ENCODE measurements at regions not wholly inside any gene's neighbourhood (a gene's known extent, or its start where the extent isn't known, plus 50 kb on each side); places are given as distances from the start of the nearest gene placed in this dataset.
"Not testable (repeated sequence)": the region's sequence is repeated elsewhere in the genome, so short reads cannot be mapped to it uniquely, and the experiment has no call there.

DNA sequence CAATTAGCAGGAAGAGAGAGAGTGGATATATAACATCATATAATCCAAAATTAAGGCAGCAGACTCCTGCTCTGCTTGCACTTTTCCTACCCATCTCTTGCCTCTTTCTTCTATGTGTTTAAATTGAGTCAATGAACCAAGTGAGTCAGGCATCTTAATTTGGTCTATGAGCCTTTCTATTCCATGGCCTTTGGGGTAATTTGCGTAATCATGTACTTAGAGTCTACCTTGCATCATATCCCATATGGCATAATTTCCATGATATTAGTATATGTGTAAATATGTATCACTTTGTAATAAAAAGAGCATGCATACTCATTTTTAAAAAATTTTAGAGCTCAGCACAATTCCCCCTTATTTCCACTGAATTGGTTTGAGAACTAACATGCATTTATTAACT lies 555.2 kb downstream of the STK39 start:
- no peak overlapping the region for H3K27ac Mint-ChIP-seq
- DNase-seq (ENCODE audit: low spot score in 2 of 2) = no peak

DNA sequence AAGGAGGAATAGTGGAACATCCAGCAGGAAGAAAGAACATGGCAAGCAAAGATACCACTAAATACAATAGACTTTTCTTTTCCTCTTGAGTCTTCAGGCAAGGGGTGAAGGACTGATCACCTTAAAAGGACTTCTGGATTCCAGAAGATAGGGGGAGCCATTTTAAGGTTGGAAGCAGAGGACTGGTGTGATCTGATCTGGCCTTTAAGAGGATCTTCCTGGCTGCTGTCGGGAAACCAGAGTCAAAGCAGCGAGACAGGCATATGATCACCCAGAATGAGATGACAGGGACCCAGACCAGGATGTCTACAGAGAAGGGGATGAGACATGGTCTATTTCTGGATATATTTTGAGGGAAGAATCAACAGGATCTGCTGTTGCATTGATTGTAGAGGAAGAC lies 558.0 kb downstream of the STK39 start:
- DNase-seq (ENCODE audit: low spot score in 2 of 2) = no peak
- ATAC-seq = no peak
- no peaks in the 10 kb centered on the region for H3K9me3 Mint-ChIP-seq
- H3K36me3 Mint-ChIP-seq = no peaks in the 10 kb centered on the region
- no peak overlapping the region for H3K27ac Mint-ChIP-seq

More for the DNA sequence above, 555.2 kb downstream of the STK39 start:
- no peaks in the 10 kb centered on the region for H3K36me3 Mint-ChIP-seq
- H3K9me3 Mint-ChIP-seq = no peaks in the 10 kb centered on the region
- no peak for ATAC-seq

DNA sequence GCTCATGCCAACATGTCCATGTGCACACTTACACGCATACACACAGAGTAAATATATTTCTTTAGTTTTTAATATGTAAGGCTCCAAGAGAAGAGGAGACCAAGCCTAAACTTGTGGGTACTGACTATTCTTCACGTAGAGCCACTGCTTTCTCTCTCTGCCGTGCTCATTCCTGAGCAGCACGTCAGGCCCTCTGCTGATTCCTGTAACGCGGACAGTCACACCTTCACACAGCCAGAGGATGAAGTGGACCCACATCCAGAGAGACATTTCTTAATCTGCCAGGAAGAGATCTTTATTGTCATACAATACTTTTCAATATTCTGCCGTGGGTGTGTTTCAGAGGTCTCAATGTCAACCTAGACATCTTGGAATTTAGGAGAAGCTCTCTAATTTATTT lies 560.7 kb downstream of the STK39 start:
- no peaks in the 10 kb centered on the region for H3K36me3 Mint-ChIP-seq
- no peak for ATAC-seq
- DNase-seq (ENCODE audit: low spot score in 2 of 2) = no peak
- no peaks in the 10 kb centered on the region for H3K9me3 Mint-ChIP-seq
- no peak overlapping the region for H3K27ac Mint-ChIP-seq

DNA sequence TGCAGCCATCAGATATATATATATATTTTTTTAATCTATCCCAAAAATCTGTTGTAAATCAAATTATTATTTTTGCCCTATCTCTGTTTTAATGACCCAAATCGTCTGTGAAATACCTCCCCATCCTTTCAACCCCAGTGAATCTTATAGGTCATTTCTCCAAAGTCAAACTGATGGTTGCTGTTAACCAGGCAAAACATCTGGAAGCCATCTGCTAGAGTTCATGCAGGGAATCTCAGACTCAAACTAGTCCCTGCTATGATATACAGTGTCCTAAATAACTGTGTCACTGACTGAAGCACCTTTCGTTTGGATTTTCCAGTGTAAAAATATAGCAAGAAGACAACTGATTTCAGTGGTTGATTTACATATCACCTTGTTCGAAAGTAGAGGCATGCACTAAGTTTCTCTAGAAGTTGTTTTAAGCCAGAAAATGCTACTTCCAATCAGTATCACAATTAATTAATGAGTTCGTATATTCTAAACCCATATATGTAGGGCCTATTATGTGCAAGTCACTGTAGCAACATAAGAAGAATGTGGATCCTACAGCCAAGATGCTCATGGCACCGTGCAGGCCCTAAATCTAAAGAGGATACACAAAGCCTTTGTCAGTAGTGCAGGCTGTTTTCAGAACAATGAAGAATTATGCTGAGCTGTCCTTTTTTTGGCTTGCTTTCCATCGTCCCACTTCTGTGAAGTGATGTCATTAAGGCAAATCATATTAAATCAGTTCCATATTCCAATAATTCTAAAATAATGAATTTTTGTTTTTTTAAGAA lies 566.0 kb downstream of the STK39 start:
- no peaks in the 10 kb centered on the region for H3K36me3 Mint-ChIP-seq

DNA sequence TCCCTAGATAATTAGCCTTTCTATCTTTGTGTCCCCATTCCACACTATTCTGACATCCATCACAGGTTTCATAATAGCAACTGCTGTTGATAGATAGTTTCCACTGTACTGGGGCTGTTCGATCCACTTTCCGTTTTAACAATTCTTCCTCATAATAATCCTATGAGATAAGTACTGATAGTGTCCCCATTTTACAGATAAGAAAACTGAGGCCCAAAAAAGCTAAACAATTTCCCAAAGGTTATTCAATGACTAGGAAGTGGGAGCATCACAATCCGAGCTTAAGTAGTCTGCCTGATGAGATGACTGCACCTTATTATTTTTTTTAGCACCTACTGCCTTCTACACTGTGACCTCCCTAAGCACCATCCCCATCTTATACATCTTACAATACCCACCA lies 569.2 kb downstream of the STK39 start:
- Mint-ChIP-seq H3K36me3 (no peaks in the 10 kb centered on the region), H3K27ac (no peak overlapping the region), H3K9me3 (no peaks in the 10 kb centered on the region)
- ATAC-seq (no peak), DNase-seq (ENCODE audit: low spot score in 2 of 2) (no peak)

More for the DNA sequence above, 566.0 kb downstream of the STK39 start:
- DNase-seq (ENCODE audit: low spot score in 2 of 2) (no peak), ATAC-seq (no peak)
- no peak overlapping the region for H3K27ac Mint-ChIP-seq
- no peaks in the 10 kb centered on the region for H3K9me3 Mint-ChIP-seq

DNA sequence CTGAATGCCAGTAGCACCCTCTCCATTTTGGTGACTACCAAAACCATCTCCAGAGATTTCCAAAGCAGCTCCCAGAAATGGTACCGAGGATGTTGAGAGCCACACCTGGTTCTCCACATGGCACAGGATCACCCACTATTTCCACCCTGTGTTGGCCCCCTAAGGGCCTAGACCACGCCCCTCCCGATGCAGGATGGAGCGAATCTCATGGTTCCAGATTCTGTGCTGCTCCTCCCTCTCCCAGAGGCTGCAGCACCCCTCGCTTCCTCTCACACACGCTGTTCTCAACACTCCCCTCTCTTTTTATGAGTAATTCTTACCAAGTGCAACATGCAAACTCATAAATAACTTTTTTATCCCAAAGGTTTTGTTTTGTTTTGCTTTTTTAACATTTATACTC lies 571.5 kb downstream of the STK39 start:
- DNase-seq (ENCODE audit: low spot score in 2 of 2) (no peak), ATAC-seq (no peak)
- H3K9me3 Mint-ChIP-seq = peaks cover 5 to 6% of the 10 kb centered on the region in 2 donors
- no peak overlapping the region for H3K27ac Mint-ChIP-seq
- H3K36me3 Mint-ChIP-seq = peaks cover 0 to under 1% of the 10 kb centered on the region in 2 donors

DNA sequence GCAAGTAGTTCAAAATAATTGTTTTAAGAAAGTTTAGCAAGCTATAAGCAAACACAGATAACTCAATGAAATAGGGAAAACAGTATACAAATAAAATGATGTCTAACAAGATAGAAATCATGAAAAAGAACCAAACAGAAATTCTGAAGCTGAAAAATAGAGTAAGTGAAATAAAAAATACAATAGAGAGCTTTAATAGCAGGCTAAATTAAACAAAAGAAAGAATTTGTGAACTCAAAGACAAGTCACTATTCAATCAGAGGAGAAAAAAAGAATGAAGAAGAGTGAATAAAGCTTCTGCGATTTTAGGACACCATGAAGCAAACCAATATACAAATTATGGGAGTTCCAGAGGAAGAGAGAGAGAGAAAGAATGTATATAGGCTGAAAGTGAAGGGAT lies 576.8 kb downstream of the STK39 start:
- DNase-seq (ENCODE audit: low spot score in 2 of 2) (no peak), ATAC-seq (no peak)
- peaks cover 6 to 10% of the 10 kb centered on the region in 2 donors for H3K36me3 Mint-ChIP-seq
- peaks cover 18 to 25% of the 10 kb centered on the region in 2 donors for H3K9me3 Mint-ChIP-seq
- H3K27ac Mint-ChIP-seq = no peak overlapping the region

DNA sequence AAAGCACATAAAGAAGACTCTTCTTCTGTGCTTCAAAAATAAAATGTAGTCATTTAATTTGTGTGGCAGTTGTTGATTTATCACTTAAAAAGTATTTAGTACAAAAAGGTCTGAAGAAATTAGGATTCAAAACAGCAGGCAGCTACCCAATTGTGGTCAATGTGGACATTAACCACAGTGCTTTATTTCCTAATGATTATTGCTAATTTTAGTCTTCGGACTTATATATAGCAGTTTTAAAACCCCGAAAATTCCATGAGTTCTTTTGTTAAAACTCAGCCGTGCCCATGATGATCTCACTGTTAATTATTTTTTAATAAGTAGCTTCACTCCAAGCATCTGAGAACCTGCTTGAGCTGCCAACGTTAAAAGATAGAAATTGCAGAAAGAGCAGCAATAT lies 594.3 kb downstream of the STK39 start:
- no peak overlapping the region for H3K27ac Mint-ChIP-seq
- peaks cover 5 to 7% of the 10 kb centered on the region in 2 donors for H3K9me3 Mint-ChIP-seq
- ATAC-seq (no peak), DNase-seq (ENCODE audit: low spot score in 2 of 2) (no peak)
- no peaks in the 10 kb centered on the region for H3K36me3 Mint-ChIP-seq

DNA sequence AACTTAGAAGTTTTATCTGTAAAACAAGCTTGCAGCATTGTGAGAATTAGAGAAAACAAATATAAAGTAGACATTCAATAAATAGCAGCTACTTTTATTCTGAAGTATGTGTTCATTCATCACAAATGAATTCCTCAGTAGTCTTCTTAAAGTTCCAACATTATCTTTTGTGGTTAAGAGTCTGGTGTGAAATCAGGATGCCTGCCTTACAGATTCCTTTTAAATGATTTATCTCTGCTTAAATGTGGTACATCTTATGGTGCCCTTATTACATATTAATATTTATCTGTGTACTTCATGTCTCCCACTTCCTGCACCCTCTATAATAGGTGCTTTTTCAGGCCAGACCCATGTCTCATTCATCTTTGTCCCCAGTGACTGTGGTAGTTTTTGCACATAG lies 595.0 kb downstream of the STK39 start:
- Mint-ChIP-seq H3K9me3 (peaks cover 5 to 9% of the 10 kb centered on the region in 2 donors), H3K27ac (no peak overlapping the region), H3K36me3 (no peaks in the 10 kb centered on the region)
- no peak for DNase-seq (ENCODE audit: low spot score in 2 of 2)
- ATAC-seq = no peak

DNA sequence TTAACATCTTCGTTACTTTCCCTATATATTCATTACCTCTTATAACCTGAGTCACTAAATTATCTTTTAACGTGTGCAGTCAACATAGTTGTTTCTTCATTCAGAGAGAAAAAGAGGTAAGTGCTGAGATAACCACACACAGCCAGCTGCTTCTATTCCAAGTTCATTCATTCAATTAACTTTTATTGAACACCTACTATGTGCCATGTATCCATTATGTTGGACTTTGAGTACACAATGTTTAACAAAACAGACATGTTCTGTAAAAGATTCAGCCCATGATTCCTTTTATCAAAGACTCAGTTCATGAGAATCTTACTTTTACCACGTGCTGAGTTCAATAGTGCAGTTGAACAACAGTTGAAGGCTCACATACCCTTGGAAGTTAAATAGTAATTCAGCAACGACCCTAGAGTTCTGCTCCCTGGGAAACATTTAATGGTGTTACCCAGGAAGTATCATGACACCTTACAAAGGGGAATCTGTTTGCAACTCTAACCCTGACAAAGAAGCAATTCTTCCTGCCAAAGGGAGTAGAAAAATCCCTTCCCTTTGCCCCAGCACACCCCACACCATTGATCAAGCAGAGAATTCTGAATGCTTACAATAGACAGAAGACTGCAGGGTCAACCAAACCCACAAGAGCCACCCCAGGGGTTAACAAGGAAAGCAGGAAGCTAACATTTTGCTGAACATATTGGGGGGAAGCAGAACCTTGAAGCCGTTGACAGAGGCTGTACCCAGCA lies 595.8 kb downstream of the STK39 start:
- Mint-ChIP-seq H3K36me3 (no peaks in the 10 kb centered on the region), H3K9me3 (peaks cover 5 to 9% of the 10 kb centered on the region in 2 donors), H3K27ac (no peak overlapping the region)
- no peak for DNase-seq (ENCODE audit: low spot score in 2 of 2)
- ATAC-seq = no peak

DNA sequence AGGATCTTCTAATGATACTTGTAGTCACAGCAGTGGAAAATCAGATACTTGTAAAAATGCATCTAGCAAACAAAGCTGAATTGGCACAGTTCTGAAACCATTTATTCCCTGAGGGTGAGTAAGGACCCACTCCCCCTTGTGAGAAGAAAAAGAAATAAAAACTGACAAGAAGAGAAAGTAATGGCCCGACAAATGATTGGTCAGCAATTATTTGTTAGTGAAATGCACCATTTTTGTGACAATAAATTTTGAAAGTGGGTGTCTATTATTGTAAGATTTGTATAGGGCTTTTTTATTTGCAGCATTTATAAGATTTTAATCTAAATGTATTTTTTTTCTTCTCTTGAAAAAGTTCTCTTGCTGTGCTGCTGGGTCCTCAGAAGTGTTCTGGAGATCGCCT lies 600.8 kb downstream of the STK39 start:
- no peak for DNase-seq (ENCODE audit: low spot score in 2 of 2)
- H3K27ac Mint-ChIP-seq = no peak overlapping the region
- H3K9me3 Mint-ChIP-seq = peaks cover 5 to 12% of the 10 kb centered on the region in 2 donors
- H3K36me3 Mint-ChIP-seq = no peaks in the 10 kb centered on the region
- ATAC-seq = no peak

DNA sequence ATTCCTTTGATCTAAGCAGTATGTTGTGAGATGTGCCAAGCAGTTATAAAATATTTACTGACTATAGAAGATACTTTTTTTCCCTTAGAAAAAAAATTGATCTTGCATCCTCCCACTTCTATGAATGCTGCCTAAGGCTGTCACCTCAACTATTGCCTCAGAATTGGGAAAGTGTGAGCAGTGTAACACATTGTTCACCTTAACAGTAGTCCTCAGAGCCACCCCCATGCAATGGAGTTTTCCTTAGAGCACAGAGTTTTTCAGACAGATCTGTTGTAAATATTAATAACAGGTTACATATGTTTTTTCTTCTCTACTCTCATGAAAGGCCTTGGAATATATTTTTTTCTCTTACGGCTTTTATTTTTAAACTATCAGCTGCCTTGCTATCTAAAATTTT lies 607.3 kb downstream of the STK39 start:
- ATAC-seq (no peak), DNase-seq (ENCODE audit: low spot score in 2 of 2) (no peak)
- H3K36me3 Mint-ChIP-seq = no peaks in the 10 kb centered on the region
- H3K9me3 Mint-ChIP-seq = peaks cover 0 to 9% of the 10 kb centered on the region in 2 donors
- H3K27ac Mint-ChIP-seq = no peak overlapping the region

DNA sequence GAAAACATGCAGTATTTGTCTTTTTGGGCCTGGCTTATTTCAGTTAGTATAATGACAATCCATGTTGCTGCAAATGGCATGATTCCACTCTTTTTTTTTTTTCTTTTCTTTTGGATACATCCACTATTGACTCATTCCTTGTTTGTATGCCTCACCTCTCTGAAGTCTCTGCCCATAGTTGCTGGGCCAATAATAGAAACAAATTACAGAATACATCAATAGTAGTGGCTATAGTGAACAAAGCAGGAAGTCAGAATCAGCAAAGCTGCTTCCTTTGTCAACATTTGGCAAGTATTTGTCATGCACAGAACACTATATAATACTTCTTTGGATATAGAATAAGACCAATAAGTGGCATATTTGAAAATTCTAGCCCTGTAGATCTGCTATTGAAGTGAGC lies 609.7 kb downstream of the STK39 start:
- H3K36me3 Mint-ChIP-seq = peaks cover 0 to 7% of the 10 kb centered on the region in 2 donors
- H3K9me3 Mint-ChIP-seq = peaks cover 0 to 17% of the 10 kb centered on the region in 2 donors
- H3K27ac Mint-ChIP-seq = no peak overlapping the region
- no peak for ATAC-seq
- DNase-seq (ENCODE audit: low spot score in 2 of 2) = no peak

DNA sequence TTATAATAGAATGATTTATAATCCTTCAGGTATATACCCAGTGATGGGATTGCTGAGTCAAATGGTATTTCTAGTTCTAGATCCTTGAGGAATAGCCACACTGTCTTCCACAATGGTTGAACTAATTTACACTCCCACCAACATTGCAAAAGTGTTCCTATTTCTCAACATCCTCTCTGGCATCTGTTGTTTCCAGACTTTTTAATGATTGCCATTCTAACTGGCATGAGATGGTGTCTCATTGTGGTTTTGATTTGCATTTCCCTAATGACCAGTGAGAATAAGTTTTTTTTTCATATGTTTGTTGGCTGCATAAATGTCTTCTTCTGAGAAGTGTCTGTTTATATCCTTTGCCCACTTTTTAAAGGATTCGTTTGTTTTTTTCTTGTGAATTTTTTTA lies 615.1 kb downstream of the STK39 start:
- not testable (repeated sequence) for H3K36me3 Mint-ChIP-seq; H3K9me3 Mint-ChIP-seq; DNase-seq (ENCODE audit: low spot score in 2 of 2); ATAC-seq; H3K27ac Mint-ChIP-seq

DNA sequence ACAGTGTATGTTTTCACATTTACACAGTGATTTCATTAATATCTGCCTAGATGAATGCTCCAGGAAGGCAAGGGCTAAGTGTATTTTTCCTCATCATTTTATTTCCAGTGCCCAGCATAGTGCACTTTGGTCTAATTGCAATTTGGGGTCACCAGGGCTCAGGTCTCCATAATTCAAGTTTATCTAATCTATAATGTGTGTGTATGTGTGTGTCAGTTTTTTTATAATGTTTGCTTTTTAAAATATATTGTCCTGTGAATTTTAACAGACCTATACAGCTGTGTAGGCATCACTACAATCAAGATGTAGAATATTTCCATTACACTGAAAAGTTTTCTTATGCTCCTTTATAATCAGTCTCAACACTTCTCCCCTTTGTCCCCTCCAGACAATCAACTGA lies 620.4 kb downstream of the STK39 start:
- ATAC-seq (no peak), DNase-seq (ENCODE audit: low spot score in 2 of 2) (no peak)
- H3K27ac Mint-ChIP-seq = no peak overlapping the region
- H3K36me3 Mint-ChIP-seq = no peaks in the 10 kb centered on the region
- peaks cover 0 to under 1% of the 10 kb centered on the region in 2 donors for H3K9me3 Mint-ChIP-seq

DNA sequence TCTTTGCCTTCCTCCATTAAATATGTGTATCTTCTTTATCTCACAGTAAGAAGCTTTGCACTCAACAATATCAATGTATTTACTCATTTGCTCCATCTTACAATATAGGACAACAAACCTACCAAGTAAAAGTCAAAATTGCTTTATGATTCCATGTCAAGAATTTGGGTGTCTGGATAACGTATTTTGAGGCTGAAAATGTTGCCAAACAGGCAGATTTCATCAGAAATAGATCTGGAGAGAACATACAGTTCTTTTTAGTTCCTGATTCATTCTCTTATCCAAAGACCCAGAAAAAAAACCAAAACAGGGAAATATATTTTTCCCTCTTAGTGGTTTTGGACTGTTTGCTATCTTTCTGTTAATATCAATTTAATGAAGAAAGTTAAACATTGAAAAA lies 621.1 kb downstream of the STK39 start:
- DNase-seq (ENCODE audit: low spot score in 2 of 2) = no peak
- no peak for ATAC-seq
- Mint-ChIP-seq H3K9me3 (peaks cover 0 to 4% of the 10 kb centered on the region in 2 donors), H3K36me3 (no peaks in the 10 kb centered on the region), H3K27ac (no peak overlapping the region)

DNA sequence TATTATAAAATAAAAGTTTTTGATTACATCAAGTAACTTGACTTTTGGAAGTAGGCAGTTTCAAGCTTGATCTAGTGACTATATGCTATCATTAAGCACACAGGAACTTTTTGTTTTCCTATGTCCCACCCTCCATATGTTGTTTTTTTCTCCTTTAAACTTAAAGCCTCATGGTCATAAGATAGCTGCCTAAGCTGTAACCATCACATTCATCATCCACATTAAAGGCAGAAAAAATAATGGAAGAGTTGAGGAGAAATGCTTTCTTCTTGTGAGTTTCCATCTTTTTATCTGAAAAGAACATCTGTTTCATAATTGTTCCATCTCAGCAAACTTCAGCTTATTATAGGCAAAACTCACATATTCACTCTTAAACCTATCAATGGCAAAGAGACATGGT lies 630.4 kb downstream of the STK39 start:
- H3K9me3 Mint-ChIP-seq = peaks cover 0 to 3% of the 10 kb centered on the region in 2 donors
- H3K27ac Mint-ChIP-seq = no peak overlapping the region
- no peaks in the 10 kb centered on the region for H3K36me3 Mint-ChIP-seq
- ATAC-seq = no peak
- DNase-seq (ENCODE audit: low spot score in 2 of 2) = no peak

DNA sequence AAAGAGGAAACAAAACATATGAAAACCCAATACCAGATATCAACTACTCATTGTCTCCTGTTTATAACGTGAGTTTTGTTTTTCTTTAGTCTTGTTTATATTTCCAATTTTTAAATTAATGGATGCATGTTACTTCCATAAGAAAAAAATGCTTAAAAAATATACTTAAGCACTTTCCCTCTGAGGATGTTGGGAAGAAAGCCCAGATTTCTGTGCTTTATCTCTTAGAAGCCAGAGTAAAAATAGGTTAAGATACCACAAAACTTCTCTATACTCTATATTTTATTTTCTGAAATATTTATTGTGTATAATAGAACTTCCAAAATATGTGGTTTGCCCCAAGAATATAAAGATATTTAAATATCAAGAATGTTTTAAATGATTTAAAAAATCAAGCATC lies 633.9 kb downstream of the STK39 start:
- H3K9me3 Mint-ChIP-seq = no peaks in the 10 kb centered on the region
- H3K27ac Mint-ChIP-seq = no peak overlapping the region
- ATAC-seq (no peak), DNase-seq (ENCODE audit: low spot score in 2 of 2) (no peak)
- no peaks in the 10 kb centered on the region for H3K36me3 Mint-ChIP-seq

Data from activated naive CD4-positive, alpha-beta T cell treated with anti-CD3 and anti-CD28 coated beads, Interleukin-2, amount 50 U/mL, for 72 hours (primary cell).